Testis (tissue), 2 donors: ENCODE measurements at regions not wholly inside any gene's neighbourhood (a gene's known extent, or its start where the extent isn't known, plus 50 kb on each side); places are given as distances from the start of the nearest gene placed in this dataset.

Source experiments
- POLR2A ChIP-seq: fragments of 450-650 bp; IDR thresholded peaks from one replicate; pipeline ENCODE4 v1.6.1; 2017; ENCODE audit warnings: antibody characterized with exemption, mild to moderate bottlenecking, moderate library complexity
- TF ChIP-seq, protein P1 (sequence below), 3 experiments: fragments of 450-650 bp in 2 of 3; fragments of 200-600 bp in 1 of 3; sonication (generic) in 1 of 3; IDR thresholded peaks; one replicate each; pipeline ENCODE4 v1.5.1; 2016 to 2019; ENCODE audit warnings: antibody characterized with exemption in 3 of 3, mild to moderate bottlenecking in 2 of 3, moderate library complexity in 1 of 3

DNA sequence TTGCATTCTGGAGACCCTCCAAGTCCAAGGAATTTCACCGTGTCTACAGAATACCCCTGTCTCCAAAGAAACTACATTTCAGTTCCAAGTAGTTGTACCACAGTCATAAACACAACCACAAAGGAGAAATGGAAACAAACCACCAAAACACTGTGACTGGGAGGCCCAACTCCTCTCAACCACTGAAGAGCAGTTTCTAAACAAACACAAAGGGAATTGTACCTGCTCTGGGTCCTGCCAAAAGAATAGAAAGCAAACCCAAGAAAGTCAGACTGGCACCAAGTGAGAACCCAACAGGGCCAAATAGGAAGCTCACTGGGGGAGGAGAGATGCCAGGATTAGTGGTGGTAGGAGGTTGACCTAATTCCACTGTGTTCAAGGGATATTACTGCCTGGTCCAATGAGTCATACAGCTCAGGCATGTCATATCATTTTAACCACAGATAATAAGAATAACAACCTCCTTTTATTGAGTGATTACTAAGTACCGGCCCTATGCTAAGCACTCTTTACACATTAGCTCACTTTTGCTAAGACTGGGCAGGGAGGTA lies 123.9 kb upstream of the PPP2R5A start:
- no peak for TF ChIP-seq POLR2A
- TF ChIP-seq, protein P1, sequence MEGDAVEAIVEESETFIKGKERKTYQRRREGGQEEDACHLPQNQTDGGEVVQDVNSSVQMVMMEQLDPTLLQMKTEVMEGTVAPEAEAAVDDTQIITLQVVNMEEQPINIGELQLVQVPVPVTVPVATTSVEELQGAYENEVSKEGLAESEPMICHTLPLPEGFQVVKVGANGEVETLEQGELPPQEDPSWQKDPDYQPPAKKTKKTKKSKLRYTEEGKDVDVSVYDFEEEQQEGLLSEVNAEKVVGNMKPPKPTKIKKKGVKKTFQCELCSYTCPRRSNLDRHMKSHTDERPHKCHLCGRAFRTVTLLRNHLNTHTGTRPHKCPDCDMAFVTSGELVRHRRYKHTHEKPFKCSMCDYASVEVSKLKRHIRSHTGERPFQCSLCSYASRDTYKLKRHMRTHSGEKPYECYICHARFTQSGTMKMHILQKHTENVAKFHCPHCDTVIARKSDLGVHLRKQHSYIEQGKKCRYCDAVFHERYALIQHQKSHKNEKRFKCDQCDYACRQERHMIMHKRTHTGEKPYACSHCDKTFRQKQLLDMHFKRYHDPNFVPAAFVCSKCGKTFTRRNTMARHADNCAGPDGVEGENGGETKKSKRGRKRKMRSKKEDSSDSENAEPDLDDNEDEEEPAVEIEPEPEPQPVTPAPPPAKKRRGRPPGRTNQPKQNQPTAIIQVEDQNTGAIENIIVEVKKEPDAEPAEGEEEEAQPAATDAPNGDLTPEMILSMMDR (IDR thresholded peaks at IDR 0.05), result no peak
